AG09309 (cell line): ENCODE measurements at regions not wholly inside any gene's neighbourhood (a gene's known extent, or its start where the extent isn't known, plus 50 kb on each side); places are given as distances from the start of the nearest gene placed in this dataset.

ENCODE experiments used
- DNase-seq: peaks from one replicate; pipeline ENCODE4 v3.0.0-alpha.2; 2010; ENCODE audit warnings: low read depth
- H3K4me3 ChIP-seq: 2 replicates; pipeline ENCODE4 v1.5.1; 2011; ENCODE audit warnings: mild to moderate bottlenecking, low read depth, low read length, moderate library complexity; ENCODE audit not compliant: control insufficient read depth
- CTCF ChIP-seq: IDR thresholded peaks from 2 replicates; pipeline ENCODE4 v1.5.1; 2011; ENCODE audit warnings: mild to moderate bottlenecking, low read depth, low read length, inconsistent platforms; ENCODE audit not compliant: insufficient read depth, control insufficient read depth; ENCODE audit errors: missing control alignments

- TF ChIP-seq CTCF: no peak
- no peak for DNase-seq
- H3K4me3 ChIP-seq: no peak overlapping the region
These were observed 121.3 kb downstream of the MYCN start for GRCh38 chr2:16061441-16062217.

DNA sequence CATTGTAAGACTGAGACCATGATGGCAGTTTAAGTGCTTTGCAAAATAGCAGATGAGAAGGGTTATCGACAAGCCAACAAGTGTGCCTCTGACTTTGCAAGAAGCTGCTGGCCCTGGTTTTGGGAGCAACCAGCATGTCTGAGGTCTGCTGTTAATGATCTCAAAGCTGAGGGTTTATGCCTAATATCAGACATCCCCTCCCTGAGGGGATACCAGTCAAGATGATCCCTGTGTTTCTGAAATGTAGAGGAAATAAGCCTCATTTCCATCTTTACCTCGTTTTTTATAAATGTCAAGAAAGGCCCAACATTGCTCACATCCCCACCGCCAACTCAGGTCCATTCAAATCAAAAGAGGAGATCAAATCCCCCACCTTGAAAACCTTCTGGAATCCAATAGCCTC is 120.6 kb downstream of the MYCN start:
- H3K4me3 ChIP-seq: no peak overlapping the region
- TF ChIP-seq CTCF: no peak
- DNase-seq: no peak

DNA sequence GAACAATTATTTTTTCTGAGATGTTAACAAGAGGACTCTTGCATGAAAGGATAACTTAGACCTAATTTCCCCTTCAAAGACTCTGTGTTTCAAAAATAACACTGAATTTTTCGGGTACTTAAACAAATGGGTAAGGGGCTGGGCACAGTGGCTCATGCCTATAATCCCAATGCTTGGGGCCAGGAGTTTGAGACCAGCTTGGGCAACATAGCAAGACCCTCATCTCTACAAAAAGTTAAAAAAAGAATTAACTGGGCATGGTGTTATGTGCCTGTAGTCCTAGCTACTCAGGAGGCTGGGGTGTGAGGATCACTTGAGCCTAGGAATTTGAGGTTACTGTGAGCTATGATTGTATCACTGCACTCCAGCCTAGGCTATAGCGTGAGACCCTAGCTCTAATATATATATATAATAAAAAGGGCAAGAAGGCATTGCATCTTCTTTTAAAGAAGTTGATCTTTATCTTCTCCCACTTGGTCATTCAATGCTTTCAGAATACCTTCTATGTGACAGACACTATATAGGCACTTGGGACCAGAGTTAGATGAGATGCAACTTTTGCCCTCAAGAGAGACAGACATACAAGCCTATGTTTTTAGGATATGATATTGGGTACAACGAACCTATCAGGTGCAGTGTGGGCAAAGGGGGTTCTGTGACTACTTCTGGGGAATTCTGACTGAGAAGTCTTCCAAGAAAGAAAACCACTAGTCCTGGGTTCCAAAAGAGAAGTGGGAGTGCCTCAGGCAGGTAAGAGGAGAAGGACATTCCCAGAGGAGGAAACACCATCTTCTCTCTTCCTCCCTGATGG is 120.0 kb downstream of the MYCN start:
- no peak overlapping the region for H3K4me3 ChIP-seq
- no peak for DNase-seq
- no peak for TF ChIP-seq CTCF

DNA sequence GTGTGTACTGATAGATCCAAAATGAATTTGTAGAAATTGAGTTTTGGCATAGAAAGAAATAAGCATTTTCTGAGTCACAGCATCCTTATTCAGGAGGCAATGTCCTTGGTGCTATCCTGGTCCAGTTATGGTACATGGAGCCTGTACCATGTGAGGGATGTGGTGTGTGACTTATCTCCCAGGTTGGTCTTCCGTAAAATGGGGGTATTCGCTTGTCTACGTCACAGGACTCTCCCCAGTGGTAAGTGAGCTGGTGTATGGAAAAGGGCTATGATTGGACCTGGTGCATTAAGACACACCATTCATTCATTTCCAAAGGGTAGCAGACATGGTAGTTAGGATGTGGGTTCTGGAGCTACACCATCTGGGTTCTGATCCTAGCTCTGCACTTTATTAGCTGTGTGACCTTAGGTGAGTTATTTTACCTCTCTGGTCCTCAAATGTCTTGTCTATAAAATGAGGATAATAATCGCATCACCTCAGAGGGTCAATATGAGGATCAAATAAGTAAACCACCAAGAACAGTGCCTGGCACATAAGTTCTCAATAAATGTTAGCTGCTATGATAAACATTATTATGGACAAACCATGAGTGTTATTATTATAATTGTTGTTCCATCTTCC is 119.2 kb downstream of the MYCN start:
- DNase-seq: no peak
- H3K4me3 ChIP-seq: no peak overlapping the region
- no peak for TF ChIP-seq CTCF

- H3K4me3 ChIP-seq: no peak overlapping the region
- no peak for DNase-seq
- TF ChIP-seq CTCF: no peak
These were observed 118.5 kb downstream of the MYCN start for GRCh38 chr2:16058747-16059358.

- no peak overlapping the region for H3K4me3 ChIP-seq
- no peak for TF ChIP-seq CTCF
- DNase-seq: no peak
These were observed 117.9 kb downstream of the MYCN start for GRCh38 chr2:16058256-16058655.
